Erythroblast (primary cell): ENCODE measurements at regions not wholly inside any gene's neighbourhood (a gene's known extent, or its start where the extent isn't known, plus 50 kb on each side); places are given as distances from the start of the nearest gene placed in this dataset.

Source experiments
- GATA1 ChIP-seq: IDR thresholded peaks from 2 replicates; pipeline ENCODE4 v1.6.1; 2011; ENCODE audit warnings: low read depth, mild to moderate bottlenecking, control low read depth, low read length, moderate library complexity
- POLR2A ChIP-seq: IDR thresholded peaks from 2 replicates; pipeline ENCODE4 v1.6.1; 2011; ENCODE audit warnings: mild to moderate bottlenecking, low read length

- TF ChIP-seq POLR2A (no peak), GATA1 (no peak)
Observed at GRCh38 chr4:130530505-130530904, 1434.6 kb downstream of the C4orf33 start.
